Lower leg skin (tissue), 4 donors: ENCODE measurements at regions not wholly inside any gene's neighbourhood (a gene's known extent, or its start where the extent isn't known, plus 50 kb on each side); places are given as distances from the start of the nearest gene placed in this dataset.
"Not testable (repeated sequence)": the region's sequence is repeated elsewhere in the genome, so short reads cannot be mapped to it uniquely, and the experiment has no call there.

Experiments used
- DNase-seq, 2 donors: peaks; one replicate each; pipeline ENCODE4 v3.0.0-alpha.2; 2019; ENCODE audit warnings: low spot score in 2 of 2
- H3K4me3 ChIP-seq: fragments of 200-600 bp; sonication (generic); 2 replicates; pipeline ENCODE4 v1.5.1; 2017; ENCODE audit warnings: mild to moderate bottlenecking, low read depth; ENCODE audit not compliant: poor library complexity, severe bottlenecking
- POLR2A ChIP-seq, 2 donors: fragments of 450-650 bp; IDR thresholded peaks; one replicate each; pipeline ENCODE4 v1.6.1; 2016 to 2017; ENCODE audit warnings: antibody characterized with exemption in 2 of 2, mild to moderate bottlenecking in 1 of 2, moderate library complexity in 1 of 2
- WGBS, 2 donors: methylation state at CpG; one replicate each; pipeline ENCODE4 v1.1.5; 2018; 5-methylcytosine and 5-hydroxymethylcytosine counted together
- intact Hi-C: fragments of 100-400 bp; cut with DNase I; formaldehyde crosslinking; loops from one replicate; pipeline ENCODE4 v1.15.0; 2023; ENCODE audit warnings: low total_unique reads
- TF ChIP-seq, protein P1 (sequence below), 3 donors: fragments of 450-650 bp; IDR thresholded peaks; one replicate each; pipeline ENCODE4 v1.5.1; 2016; ENCODE audit warnings: antibody characterized with exemption in 3 of 3, mild to moderate bottlenecking in 3 of 3, moderate library complexity in 2 of 3

DNA sequence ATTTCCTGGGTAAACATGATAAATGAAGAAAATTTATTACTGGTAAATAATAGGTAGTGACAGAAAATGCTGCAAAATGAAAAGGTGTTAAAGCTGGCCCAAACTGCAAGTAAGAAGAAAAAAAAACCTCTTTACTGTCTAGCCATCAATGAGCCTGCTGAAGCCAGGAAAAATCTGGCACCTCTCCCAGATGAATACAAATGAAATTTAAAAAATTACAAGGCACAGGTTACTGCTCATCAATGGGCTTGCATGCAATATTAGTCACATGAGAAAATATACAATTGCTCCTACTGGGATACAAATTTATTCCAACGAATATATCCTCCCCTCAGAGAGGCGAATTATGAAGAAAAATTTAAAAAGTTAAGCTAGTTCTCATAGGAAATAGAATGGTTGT is 1422.5 kb downstream of the KCNT2 start:
- no peak for DNase-seq
- WGBS, 2 donors = 58 to 61% methylated on average over 2 of the region's 2 CpGs
- H3K4me3 ChIP-seq = no peak overlapping the region
- intact Hi-C loops = no loop called here
- no peak for TF ChIP-seq POLR2A (IDR thresholded peaks at IDR 0.05)
- TF ChIP-seq, protein P1, sequence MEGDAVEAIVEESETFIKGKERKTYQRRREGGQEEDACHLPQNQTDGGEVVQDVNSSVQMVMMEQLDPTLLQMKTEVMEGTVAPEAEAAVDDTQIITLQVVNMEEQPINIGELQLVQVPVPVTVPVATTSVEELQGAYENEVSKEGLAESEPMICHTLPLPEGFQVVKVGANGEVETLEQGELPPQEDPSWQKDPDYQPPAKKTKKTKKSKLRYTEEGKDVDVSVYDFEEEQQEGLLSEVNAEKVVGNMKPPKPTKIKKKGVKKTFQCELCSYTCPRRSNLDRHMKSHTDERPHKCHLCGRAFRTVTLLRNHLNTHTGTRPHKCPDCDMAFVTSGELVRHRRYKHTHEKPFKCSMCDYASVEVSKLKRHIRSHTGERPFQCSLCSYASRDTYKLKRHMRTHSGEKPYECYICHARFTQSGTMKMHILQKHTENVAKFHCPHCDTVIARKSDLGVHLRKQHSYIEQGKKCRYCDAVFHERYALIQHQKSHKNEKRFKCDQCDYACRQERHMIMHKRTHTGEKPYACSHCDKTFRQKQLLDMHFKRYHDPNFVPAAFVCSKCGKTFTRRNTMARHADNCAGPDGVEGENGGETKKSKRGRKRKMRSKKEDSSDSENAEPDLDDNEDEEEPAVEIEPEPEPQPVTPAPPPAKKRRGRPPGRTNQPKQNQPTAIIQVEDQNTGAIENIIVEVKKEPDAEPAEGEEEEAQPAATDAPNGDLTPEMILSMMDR (IDR thresholded peaks at IDR 0.05) = no peak

DNA sequence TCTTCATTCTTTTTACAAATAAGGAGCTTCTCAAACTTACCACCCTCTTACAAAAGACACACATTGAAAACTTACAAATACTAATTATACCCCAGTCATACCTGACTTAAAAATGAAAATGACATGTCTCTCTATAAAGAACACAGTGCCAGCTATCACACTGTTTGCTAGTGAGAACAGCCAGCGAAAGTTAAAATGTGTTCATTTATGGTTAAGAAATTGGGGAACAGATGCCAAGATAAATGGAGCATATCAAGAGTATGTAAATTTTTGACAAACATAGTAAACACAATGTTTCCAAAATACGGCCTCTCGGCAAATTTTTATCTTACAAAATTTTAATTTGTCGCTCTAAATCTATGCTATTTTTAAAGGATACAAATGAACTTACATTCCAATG is 1422.9 kb downstream of the KCNT2 start:
- intact Hi-C loops = no loop called here
- H3K4me3 ChIP-seq = no peak overlapping the region
- DNase-seq = no peak
- no peak for TF ChIP-seq POLR2A (IDR thresholded peaks at IDR 0.05)
- TF ChIP-seq, protein P1 (IDR thresholded peaks at IDR 0.05) = no peak
- 85% methylated on average over 4 of the region's 4 CpGs for WGBS, 2 donors

DNA sequence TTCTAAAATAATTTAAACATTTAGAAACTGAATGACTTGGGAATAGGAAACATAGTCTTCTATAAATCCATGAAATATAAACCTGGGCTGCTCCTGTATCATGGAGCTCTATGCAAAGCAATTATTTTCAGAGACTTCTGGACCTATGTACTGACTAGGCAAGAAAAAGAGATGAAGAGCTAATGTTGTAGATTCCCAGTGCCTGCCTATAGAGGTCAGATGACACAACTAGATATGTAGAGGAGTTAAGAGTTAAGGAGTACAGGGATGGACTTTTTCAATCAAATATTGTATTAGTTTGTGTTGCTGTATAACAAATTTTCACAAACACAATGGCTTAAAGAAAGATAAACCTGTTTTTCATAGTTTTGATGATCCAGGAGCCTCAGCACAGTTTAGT is 1434.5 kb downstream of the KCNT2 start:
- no peak overlapping the region for H3K4me3 ChIP-seq
- intact Hi-C loops = no loop called here
- TF ChIP-seq, protein P1 (IDR thresholded peaks at IDR 0.05) = no peak
- no peak for TF ChIP-seq POLR2A (IDR thresholded peaks at IDR 0.05)
- DNase-seq = no peak

DNA sequence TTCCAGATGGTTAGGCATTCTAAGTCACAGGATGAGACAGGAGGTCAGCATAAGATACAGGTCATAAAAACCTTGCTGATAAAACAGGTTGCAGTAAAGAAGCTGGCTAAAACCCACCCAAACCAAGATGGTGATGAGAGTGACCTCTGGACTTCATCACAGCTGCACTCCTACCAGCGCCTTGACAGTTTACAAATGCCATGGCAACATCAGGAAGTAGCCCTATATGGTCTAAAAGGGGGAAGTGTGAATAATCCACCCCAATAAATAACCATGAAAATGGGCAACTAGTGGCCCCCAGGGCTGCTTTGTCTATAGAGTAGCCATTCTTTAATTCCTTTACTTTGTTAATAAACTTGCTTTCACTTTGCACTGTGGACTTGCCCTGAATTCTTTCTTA is 1448.4 kb downstream of the KCNT2 start:
- intact Hi-C loops, H3K4me3 ChIP-seq, DNase-seq: not testable (repeated sequence)
- 87 to 89% methylated on average over 1 of the region's 1 CpG for WGBS, 2 donors

DNA sequence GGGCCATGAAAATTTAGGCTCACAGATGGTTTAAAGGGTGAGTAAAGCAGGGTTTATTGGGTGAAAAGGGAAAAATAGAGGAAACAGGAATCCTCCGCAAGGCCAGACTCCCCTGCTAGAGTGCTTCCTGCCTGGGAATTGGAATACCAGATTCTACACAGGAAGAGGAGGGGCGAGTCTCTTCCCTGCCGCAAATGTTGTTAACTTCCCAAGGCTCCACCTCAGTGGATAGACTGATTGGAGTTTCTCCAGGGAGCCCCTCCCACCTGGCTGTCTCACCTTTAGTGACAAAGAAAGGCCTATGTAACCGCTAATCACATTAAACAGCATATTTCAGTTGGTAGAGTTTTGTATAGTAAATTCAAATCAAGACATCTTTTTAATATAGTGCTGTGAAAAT is 1450.1 kb downstream of the KCNT2 start:
- WGBS, 2 donors = 86 to 87% methylated on average over 4 of the region's 4 CpGs

DNA sequence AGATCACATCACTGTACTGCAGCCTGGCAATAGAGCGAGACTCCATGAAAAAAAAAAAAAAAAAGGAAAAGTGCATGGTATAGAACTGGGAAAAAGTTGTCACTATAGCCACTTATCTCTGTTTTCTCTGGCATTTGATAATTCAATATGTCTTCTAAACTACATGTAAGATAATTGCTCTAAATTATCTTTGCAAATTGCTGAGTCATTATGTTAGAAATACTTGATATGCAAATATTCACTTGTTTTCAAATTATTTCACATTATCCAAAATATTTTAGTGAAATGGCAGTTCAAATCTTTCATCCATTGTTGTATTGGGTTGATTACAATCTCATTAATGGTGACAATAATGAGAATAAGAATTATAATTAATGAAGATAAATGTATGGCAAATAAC is 1455.1 kb downstream of the KCNT2 start:
- WGBS, 2 donors = 81 to 90% methylated on average over 1 of the region's 1 CpG
- TF ChIP-seq, protein P1 (IDR thresholded peaks at IDR 0.05) = no peak
- no peak for TF ChIP-seq POLR2A (IDR thresholded peaks at IDR 0.05)
- intact Hi-C loops = no loop called here
- no peak for DNase-seq
- H3K4me3 ChIP-seq = no peak overlapping the region

More for the DNA sequence above, 1450.1 kb downstream of the KCNT2 start:
- no peak for DNase-seq
- no peak overlapping the region for H3K4me3 ChIP-seq
- intact Hi-C loops = no loop called here
- TF ChIP-seq, protein P1 (IDR thresholded peaks at IDR 0.05) = no peak
- no peak for TF ChIP-seq POLR2A (IDR thresholded peaks at IDR 0.05)
